H1 (cell line): ENCODE measurements at regions not wholly inside any gene's neighbourhood (a gene's known extent, or its start where the extent isn't known, plus 50 kb on each side); places are given as distances from the start of the nearest gene placed in this dataset.

ENCODE experiments used
- CTCF ChIA-PET: fragments of 300-600 bp; sonication (Branson Sonifier 250); formaldehyde crosslinking; loops from one replicate; lab custom pipeline; 2021; ENCODE audit not compliant: partially characterized antibody; lab: Charles Lee
- POLR2A ChIA-PET: fragments of 300-600 bp; sonication (Branson Sonifier 250); formaldehyde crosslinking; loops from one replicate; lab custom pipeline; 2021; ENCODE audit warnings: inconsistent platforms; ENCODE audit not compliant: partially characterized antibody; lab: Charles Lee
- DNase-seq, 2 experiments: peaks; one replicate each; pipeline versions ENCODE4 v3.0.0 to v3.0.0-alpha.2; 2010 to 2022; ENCODE audit warnings: low spot score in 2 of 2, low read depth in 1 of 2, mixed read lengths in 1 of 2
- FAIRE-seq: peaks from 2 replicates; lab custom pipeline; 2011; peaks lifted over from hg19 to GRCh38; lab: Jason Lieb, UNC
- H2AFZ ChIP-seq: 2 replicates; pipeline ENCODE4 v1.8.1; 2012; ENCODE audit warnings: low read length, inconsistent platforms
- H2AK5ac ChIP-seq: 2 replicates; pipeline ENCODE4 v1.6.1; 2013; ENCODE audit warnings: low read depth, low read length
- H2BK120ac ChIP-seq: replicated peaks from 2 replicates; pipeline ENCODE3; 2013; ENCODE audit warnings: low read depth, low read length, inconsistent platforms
- H2BK12ac ChIP-seq: 2 replicates; pipeline ENCODE4 v1.6.1; 2013; ENCODE audit warnings: low read depth, low read length
- H2BK15ac ChIP-seq: 2 replicates; pipeline ENCODE4 v1.6.1; 2013; ENCODE audit warnings: low read length
- H2BK20ac ChIP-seq: 2 replicates; pipeline ENCODE4 v1.6.1; 2013; ENCODE audit warnings: low read length
- H2BK5ac ChIP-seq: 2 replicates; pipeline ENCODE4 v1.6.1; 2013; ENCODE audit warnings: low read depth, low read length
- H3K14ac ChIP-seq: 2 replicates; pipeline ENCODE4 v1.6.1; 2013; ENCODE audit warnings: inconsistent platforms; ENCODE audit not compliant: insufficient read length
- H3K18ac ChIP-seq: 2 replicates; pipeline ENCODE4 v1.6.1; 2013; ENCODE audit warnings: low read length; ENCODE audit errors: extremely low read depth
- H3K23ac ChIP-seq: 2 replicates; pipeline ENCODE4 v1.6.1; 2013; ENCODE audit warnings: inconsistent platforms; ENCODE audit not compliant: insufficient read length
- H3K23me2 ChIP-seq: 2 replicates; pipeline ENCODE4 v1.6.1; 2013; ENCODE audit warnings: low read depth, low read length
- H3K27ac ChIP-seq: 2 replicates; pipeline ENCODE4 v1.6.1; 2011; ENCODE audit warnings: low read depth, low read length, inconsistent platforms
- H3K27me3 ChIP-seq, 4 experiments: replicated peaks in 1 of 4; 1 replicate in 1 of 4; 2 replicates in 3 of 4; pipeline versions ENCODE4 v1.6.1 to v1.8.1; 2011 to 2013; ENCODE audit warnings: low read length in 3 of 4, mild to moderate bottlenecking in 3 of 4, inconsistent platforms in 2 of 4, mixed read lengths in 2 of 4, moderate library complexity in 1 of 4; ENCODE audit not compliant: control insufficient read depth in 3 of 4, insufficient read depth in 3 of 4; ENCODE audit errors: extremely low read depth in 1 of 4
- H3K36me3 ChIP-seq, 4 experiments: 2 replicates each; pipeline versions ENCODE4 v1.6.1 to v1.8.1; 2011 to 2013; ENCODE audit warnings: mild to moderate bottlenecking in 4 of 4, low read length in 3 of 4, moderate library complexity in 2 of 4, control low read depth in 1 of 4, inconsistent platforms in 1 of 4; ENCODE audit not compliant: insufficient read depth in 4 of 4, control insufficient read depth in 2 of 4
- H3K4ac ChIP-seq: replicated peaks from 2 replicates; pipeline ENCODE3; 2013; ENCODE audit warnings: low read length, low read depth, mixed read lengths, inconsistent platforms; ENCODE audit not compliant: insufficient read length
- H3K4me1 ChIP-seq, 4 experiments: replicated peaks in 1 of 4; 1 replicate in 1 of 4; 2 replicates in 3 of 4; pipeline versions ENCODE4 v1.6.1 to v1.8.1; 2011 to 2013; ENCODE audit warnings: low read length in 3 of 4, inconsistent platforms in 2 of 4, mixed read lengths in 1 of 4; ENCODE audit not compliant: insufficient read depth in 4 of 4, control insufficient read depth in 3 of 4
- H3K4me2 ChIP-seq, 2 experiments: 2 replicates each; pipeline versions ENCODE4 v1.6.1 to v1.8.1; 2011 to 2013; ENCODE audit warnings: low read depth in 2 of 2, low read length in 2 of 2, control low read depth in 1 of 2, inconsistent platforms in 1 of 2, mild to moderate bottlenecking in 1 of 2; ENCODE audit not compliant: insufficient read depth in 1 of 2
- H3K4me3 ChIP-seq, 4 experiments: fragments of 200-600, 300-600 bp in 1 of 4; sonication (generic), shearing (Covaris generic), sonication (Bioruptor Twin) in 1 of 4; 2 replicates each; pipeline versions ENCODE4 v1.5.1 to v1.8.1; 2011 to 2016; ENCODE audit warnings: low read length in 4 of 4, low read depth in 3 of 4, control low read depth in 2 of 4, inconsistent platforms in 2 of 4, mild to moderate bottlenecking in 2 of 4, mixed read lengths in 1 of 4, moderate library complexity in 1 of 4; ENCODE audit not compliant: insufficient read depth in 2 of 4; ENCODE audit errors: extremely low read depth in 1 of 4
- H3K56ac ChIP-seq: replicated peaks from 2 replicates; pipeline ENCODE3; 2013; ENCODE audit warnings: low read depth, mild to moderate bottlenecking, mixed read lengths, low read length, inconsistent platforms; ENCODE audit not compliant: insufficient read length
- H3K79me1 ChIP-seq: 2 replicates; pipeline ENCODE4 v1.6.1; 2013; ENCODE audit warnings: low read depth, low read length, control low read depth
- H3K79me2 ChIP-seq, 2 experiments: 2 replicates each; pipeline versions ENCODE4 v1.6.1 to v1.8.1; 2012 to 2013; ENCODE audit warnings: low read length in 2 of 2, mild to moderate bottlenecking in 2 of 2, inconsistent platforms in 1 of 2; ENCODE audit not compliant: insufficient read depth in 2 of 2, control insufficient read depth in 1 of 2
- H3K9ac ChIP-seq, 4 experiments: replicated peaks in 1 of 4; 1 replicate in 1 of 4; 2 replicates in 3 of 4; pipeline versions ENCODE4 v1.6.1 to v1.8.1; 2011 to 2013; ENCODE audit warnings: low read depth in 3 of 4, low read length in 3 of 4, control low read depth in 2 of 4, mild to moderate bottlenecking in 2 of 4, moderate library complexity in 2 of 4, inconsistent platforms in 1 of 4; ENCODE audit errors: extremely low read depth in 1 of 4
- H3K9me3 ChIP-seq, 2 experiments: 2 replicates each; pipeline versions ENCODE4 v1.6.1 to v1.8.1; 2012 to 2013; ENCODE audit warnings: mild to moderate bottlenecking in 2 of 2, moderate library complexity in 2 of 2, control low read depth in 1 of 2, inconsistent platforms in 1 of 2, low read depth in 1 of 2, low read length in 1 of 2, mixed read lengths in 1 of 2; ENCODE audit not compliant: insufficient read depth in 2 of 2
- H4K20me1 ChIP-seq, 2 experiments: replicated peaks in 1 of 2; 2 replicates each; pipeline versions ENCODE3 to v1.8.1; 2011 to 2013; ENCODE audit warnings: inconsistent platforms in 2 of 2, low read length in 2 of 2, mild to moderate bottlenecking in 1 of 2; ENCODE audit not compliant: insufficient read depth in 2 of 2, control insufficient read depth in 1 of 2
- H4K5ac ChIP-seq: 2 replicates; pipeline ENCODE4 v1.6.1; 2013; ENCODE audit warnings: low read length, low read depth, mixed read lengths, inconsistent platforms; ENCODE audit not compliant: insufficient read length
- H4K8ac ChIP-seq: 2 replicates; pipeline ENCODE4 v1.8.0; 2013; ENCODE audit warnings: mild to moderate bottlenecking, moderate library complexity, low read length, inconsistent platforms; ENCODE audit not compliant: insufficient read depth; ENCODE audit errors: extremely low read depth
- H4K91ac ChIP-seq: replicated peaks from 2 replicates; pipeline ENCODE3; 2013; ENCODE audit warnings: low read length, mixed read lengths, inconsistent platforms; ENCODE audit not compliant: insufficient read length
- BACH1 ChIP-seq: IDR thresholded peaks from 2 replicates; pipeline ENCODE4 v1.6.1; 2012; ENCODE audit warnings: low read length, improper control_type of control experiment
- EGR1 ChIP-seq: IDR thresholded peaks from 2 replicates; pipeline ENCODE4 v1.6.1; 2011; ENCODE audit warnings: low read depth, low read length, borderline replicate concordance
- GABPA ChIP-seq: IDR thresholded peaks from 2 replicates; pipeline ENCODE4 v1.6.1; 2011; ENCODE audit warnings: mild to moderate bottlenecking, low read length, moderate library complexity, borderline replicate concordance; ENCODE audit not compliant: insufficient read depth
- KDM5A ChIP-seq: fragments of 200-600 bp; IDR thresholded peaks from 2 replicates; pipeline ENCODE4 v1.7.1; 2012; ENCODE audit warnings: mild to moderate bottlenecking, low read length, inconsistent platforms, mixed read lengths
- NRF1 ChIP-seq: IDR thresholded peaks from 2 replicates; pipeline ENCODE4 v1.6.1; 2011; ENCODE audit warnings: mild to moderate bottlenecking, low read depth, low read length, improper control_type of control experiment
- RNF2 ChIP-seq: fragments of 200-900, 300-1000 bp; sonication (generic); IDR thresholded peaks from 2 replicates; pipeline ENCODE4 v1.7.1; 2016; ENCODE audit warnings: borderline replicate concordance, low read depth, mild to moderate bottlenecking, antibody characterized with exemption, low read length; ENCODE audit not compliant: poor library complexity, severe bottlenecking; ENCODE audit errors: missing control alignments
- SP2 ChIP-seq: IDR thresholded peaks from 2 replicates; pipeline ENCODE4 v1.6.1; 2012; ENCODE audit warnings: mild to moderate bottlenecking, low read length, inconsistent platforms
- YY1 ChIP-seq: IDR thresholded peaks from 2 replicates; pipeline ENCODE4 v1.6.1; 2011; ENCODE audit warnings: low read depth, mild to moderate bottlenecking, low read length
- WGBS, 2 experiments: shearing (Covaris generic) in 1 of 2; methylation state at CpG; one replicate each; pipeline versions ENCODE4 v1.1.6 to v1.1.7; 2013 to 2015; ENCODE audit warnings: low lambda C conversion rate in 2 of 2, mixed read lengths in 2 of 2, inconsistent platforms in 1 of 2, low coverage in 1 of 2, missing lambda C conversion rate in 1 of 2; ENCODE audit not compliant: insufficient replicate concordance in 2 of 2, insufficient coverage in 1 of 2, insufficient read length in 1 of 2; ENCODE audit errors: extremely low coverage in 1 of 2, missing lambda C conversion rate in 1 of 2; 5-methylcytosine and 5-hydroxymethylcytosine counted together
- TF ChIP-seq, protein P1 (sequence below), 3 experiments: IDR thresholded peaks; 1 replicate in 2 of 3; 2 replicates in 1 of 3; pipeline versions ENCODE4 v1.5.1 to v1.6.1; 2011; ENCODE audit warnings: low read length in 3 of 3, mild to moderate bottlenecking in 3 of 3, inconsistent platforms in 2 of 3, low read depth in 1 of 3, moderate library complexity in 1 of 3; ENCODE audit not compliant: insufficient read depth in 1 of 3; ENCODE audit errors: control extremely low read depth in 1 of 3

DNA sequence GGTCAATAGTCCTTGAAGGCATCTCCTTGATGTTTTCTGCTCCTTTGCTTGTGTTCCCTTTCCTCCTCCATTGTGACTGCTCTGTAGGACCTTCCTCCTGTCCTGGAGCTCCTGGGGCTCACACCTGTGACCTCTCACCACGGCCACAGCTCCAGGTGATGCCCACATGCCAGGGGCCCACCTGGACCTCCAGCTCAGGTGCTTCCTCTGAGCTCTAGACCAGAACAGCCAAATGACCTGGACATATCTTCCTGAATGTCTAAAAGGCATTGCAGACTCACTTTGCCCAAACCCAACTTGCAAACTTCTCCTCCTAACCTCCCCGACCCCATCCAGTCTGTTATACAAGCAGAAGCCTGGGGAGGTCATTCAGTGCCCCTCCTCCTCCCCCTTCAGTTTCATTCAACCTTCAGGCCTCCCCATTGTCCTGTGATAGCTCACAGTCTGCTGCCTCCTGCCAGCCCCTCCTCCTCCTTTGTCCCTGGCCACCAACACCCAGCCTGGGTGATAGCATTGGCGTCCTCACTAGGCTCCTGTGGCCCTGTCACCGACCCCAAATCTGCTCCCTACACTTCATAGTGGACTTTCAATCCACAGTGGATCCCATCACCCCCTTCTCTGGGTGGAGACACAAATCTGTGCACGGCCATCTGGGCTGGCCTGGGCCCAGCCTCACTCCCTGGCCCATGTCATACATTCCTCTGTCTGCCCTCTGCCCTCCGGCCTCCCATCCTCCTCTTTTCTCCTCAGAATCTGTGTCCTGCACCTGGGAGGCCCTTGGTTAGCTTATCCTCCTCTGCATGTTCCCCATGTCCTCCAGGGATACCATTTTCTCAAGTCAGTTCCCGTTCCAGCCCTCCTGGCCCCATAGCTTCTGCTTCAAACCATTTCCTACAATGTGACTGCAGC is 310.4 kb upstream of the HDAC4 start:
- WGBS, 2 experiments = 78% methylated on average over 7 of the region's 7 CpGs; no CpG with 5 or more reads in 1 of the 2 experiments
- no peaks in the 10 kb centered on the region; a peak in 1 of 8 replicates for H3K36me3 ChIP-seq
- peaks cover 2% of the 10 kb centered on the region; the same call in 1 of the 2 replicates for H3K23me2 ChIP-seq
- no peak overlapping the region for H3K4ac ChIP-seq
- peaks cover 0 to 2% (median 0%) of the 10 kb centered on the region in 4 experiments; a peak in 1 of 7 replicates for H3K4me1 ChIP-seq
- no peaks in the 10 kb centered on the region for H3K27me3 ChIP-seq
- H3K27ac ChIP-seq = no peak overlapping the region
- no peak overlapping the region for H2BK5ac ChIP-seq
- H3K79me2 ChIP-seq = no peaks in the 10 kb centered on the region
- peaks cover 18 to 22% of the 10 kb centered on the region in 2 experiments for H3K9me3 ChIP-seq
- peaks cover 0 to 2% of the 10 kb centered on the region in 2 experiments for H4K20me1 ChIP-seq
- ChIA-PET CTCF (no interaction called here), POLR2A (no interaction called here)
- no peak overlapping the region for H4K91ac ChIP-seq
- H2AFZ ChIP-seq = no peak overlapping the region
- H2BK15ac ChIP-seq = no peak overlapping the region
- H2BK20ac ChIP-seq = no peak overlapping the region
- no peak overlapping the region for H2AK5ac ChIP-seq
- H3K14ac ChIP-seq = no peak overlapping the region
- H3K56ac ChIP-seq = no peak overlapping the region
- no peak overlapping the region for H3K4me2 ChIP-seq
- H2BK120ac ChIP-seq = no peak overlapping the region
- H4K8ac ChIP-seq = no peak overlapping the region
- H3K23ac ChIP-seq = no peak overlapping the region
- H2BK12ac ChIP-seq = no peak overlapping the region
- DNase-seq (no peak), FAIRE-seq (no peak)
- no peaks in the 10 kb centered on the region for H3K79me1 ChIP-seq
- no peak overlapping the region for H3K18ac ChIP-seq
- H3K9ac ChIP-seq = no peak overlapping the region
- H3K4me3 ChIP-seq = no peak overlapping the region
- no peak overlapping the region for H4K5ac ChIP-seq
- no peak for TF ChIP-seq GABPA
- TF ChIP-seq NRF1 = no peak
- no peak for TF ChIP-seq KDM5A
- TF ChIP-seq BACH1 = no peak
- TF ChIP-seq, protein P1, sequence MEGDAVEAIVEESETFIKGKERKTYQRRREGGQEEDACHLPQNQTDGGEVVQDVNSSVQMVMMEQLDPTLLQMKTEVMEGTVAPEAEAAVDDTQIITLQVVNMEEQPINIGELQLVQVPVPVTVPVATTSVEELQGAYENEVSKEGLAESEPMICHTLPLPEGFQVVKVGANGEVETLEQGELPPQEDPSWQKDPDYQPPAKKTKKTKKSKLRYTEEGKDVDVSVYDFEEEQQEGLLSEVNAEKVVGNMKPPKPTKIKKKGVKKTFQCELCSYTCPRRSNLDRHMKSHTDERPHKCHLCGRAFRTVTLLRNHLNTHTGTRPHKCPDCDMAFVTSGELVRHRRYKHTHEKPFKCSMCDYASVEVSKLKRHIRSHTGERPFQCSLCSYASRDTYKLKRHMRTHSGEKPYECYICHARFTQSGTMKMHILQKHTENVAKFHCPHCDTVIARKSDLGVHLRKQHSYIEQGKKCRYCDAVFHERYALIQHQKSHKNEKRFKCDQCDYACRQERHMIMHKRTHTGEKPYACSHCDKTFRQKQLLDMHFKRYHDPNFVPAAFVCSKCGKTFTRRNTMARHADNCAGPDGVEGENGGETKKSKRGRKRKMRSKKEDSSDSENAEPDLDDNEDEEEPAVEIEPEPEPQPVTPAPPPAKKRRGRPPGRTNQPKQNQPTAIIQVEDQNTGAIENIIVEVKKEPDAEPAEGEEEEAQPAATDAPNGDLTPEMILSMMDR (IDR thresholded peaks at IDR 0.05; ENCODE audit: control extremely low read depth in 1 of 3, insufficient read depth in 1 of 3, low read depth in 1 of 3, low read length in 3 of 3) = no peak
- no peak for TF ChIP-seq RNF2
- no peak for TF ChIP-seq YY1
- no peak for TF ChIP-seq SP2
- TF ChIP-seq EGR1 = no peak
